ENCODE measurements at regions not wholly inside any gene's neighbourhood (a gene's known extent, or its start where the extent isn't known, plus 50 kb on each side); places are given as distances from the start of the nearest gene placed in this dataset.

DNA sequence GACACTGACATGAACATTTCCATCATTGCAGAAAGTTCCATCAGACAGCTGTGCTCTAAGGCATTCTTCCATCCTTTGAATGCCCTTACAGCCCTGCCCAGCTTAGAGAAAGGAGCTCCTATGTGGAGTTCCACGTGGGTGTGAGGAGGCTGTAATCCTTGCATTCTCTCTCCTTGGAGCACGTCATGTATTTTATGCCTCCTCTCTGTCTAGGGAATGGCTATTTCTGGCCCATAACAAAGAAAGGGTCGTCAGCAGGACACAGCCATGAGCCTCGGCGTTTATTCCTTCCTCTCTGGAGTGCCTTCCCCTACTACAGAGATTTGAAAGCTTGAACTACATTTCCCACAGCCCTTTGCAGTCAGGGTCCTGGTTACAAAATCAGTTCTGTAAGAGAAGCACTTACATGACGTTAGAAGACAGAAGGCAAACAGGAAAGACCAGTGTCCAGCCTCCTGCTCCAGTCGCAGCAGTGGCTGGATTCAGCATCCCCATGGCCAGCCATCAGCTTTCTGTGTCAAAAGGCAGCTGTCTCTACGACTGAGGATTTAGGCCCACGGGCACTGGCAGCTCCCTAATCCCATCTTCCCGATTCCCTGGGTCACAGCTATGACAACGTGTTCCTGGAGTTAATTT, 234.9 kb downstream of the TFCP2L1 start:
- no peak for DNase-seq (ENCODE audit: low spot score)
- TF ChIP-seq, protein P1, sequence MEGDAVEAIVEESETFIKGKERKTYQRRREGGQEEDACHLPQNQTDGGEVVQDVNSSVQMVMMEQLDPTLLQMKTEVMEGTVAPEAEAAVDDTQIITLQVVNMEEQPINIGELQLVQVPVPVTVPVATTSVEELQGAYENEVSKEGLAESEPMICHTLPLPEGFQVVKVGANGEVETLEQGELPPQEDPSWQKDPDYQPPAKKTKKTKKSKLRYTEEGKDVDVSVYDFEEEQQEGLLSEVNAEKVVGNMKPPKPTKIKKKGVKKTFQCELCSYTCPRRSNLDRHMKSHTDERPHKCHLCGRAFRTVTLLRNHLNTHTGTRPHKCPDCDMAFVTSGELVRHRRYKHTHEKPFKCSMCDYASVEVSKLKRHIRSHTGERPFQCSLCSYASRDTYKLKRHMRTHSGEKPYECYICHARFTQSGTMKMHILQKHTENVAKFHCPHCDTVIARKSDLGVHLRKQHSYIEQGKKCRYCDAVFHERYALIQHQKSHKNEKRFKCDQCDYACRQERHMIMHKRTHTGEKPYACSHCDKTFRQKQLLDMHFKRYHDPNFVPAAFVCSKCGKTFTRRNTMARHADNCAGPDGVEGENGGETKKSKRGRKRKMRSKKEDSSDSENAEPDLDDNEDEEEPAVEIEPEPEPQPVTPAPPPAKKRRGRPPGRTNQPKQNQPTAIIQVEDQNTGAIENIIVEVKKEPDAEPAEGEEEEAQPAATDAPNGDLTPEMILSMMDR (IDR thresholded peaks at IDR 0.05; ENCODE audit: borderline replicate concordance, control extremely low read depth, extremely low read depth, insufficient read depth, missing control alignments): no peak
- in situ Hi-C loops (cut with MboI; ENCODE audit: low sequenced_read_pairs, unreplicated experiment): no loop called here

DNA sequence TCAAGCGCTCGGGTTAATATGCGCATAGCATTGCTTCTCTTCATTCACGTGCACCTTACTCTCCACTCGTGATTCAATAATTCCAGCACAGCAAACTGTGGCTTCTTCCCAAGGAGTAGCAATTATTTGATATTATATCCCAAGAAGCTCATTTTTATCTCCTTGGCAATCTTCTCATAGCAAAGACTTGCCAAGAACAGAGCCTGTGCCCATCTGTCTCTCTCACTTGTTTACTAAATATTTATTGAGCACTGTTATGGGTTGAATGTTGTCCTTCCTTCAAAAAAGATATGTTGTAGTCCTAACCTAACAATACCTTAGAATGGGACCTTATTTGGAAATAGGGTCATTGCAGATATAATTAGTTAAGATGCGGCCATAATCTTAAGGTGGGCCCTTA, 233.7 kb downstream of the TFCP2L1 start:
- DNase-seq (ENCODE audit: low spot score): no peak
- TF ChIP-seq, protein P1 (IDR thresholded peaks at IDR 0.05; ENCODE audit: borderline replicate concordance, control extremely low read depth, extremely low read depth, insufficient read depth, missing control alignments): no peak
- in situ Hi-C loops (cut with MboI; ENCODE audit: low sequenced_read_pairs, unreplicated experiment): no loop called here

DNA sequence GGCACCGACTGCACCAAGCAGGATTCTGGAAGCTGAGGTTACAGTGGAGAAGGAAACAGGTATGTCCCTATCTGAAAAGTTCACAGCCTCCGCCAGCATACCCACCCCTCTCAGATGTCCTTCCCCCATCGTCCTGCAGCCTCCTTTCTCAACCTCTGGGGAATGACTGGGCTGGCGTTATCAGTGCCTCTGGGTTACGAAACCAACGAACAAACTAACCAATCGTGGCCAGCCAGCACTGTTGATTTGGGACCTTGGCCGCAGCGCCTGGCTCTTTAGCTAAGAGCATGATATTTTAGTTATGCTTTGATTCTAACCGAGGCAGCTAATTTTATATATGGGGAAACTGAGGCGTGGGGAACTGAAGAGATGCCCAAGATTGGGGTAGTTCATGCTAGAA, 233.0 kb downstream of the TFCP2L1 start:
- no peak for DNase-seq (ENCODE audit: low spot score)
- TF ChIP-seq, protein P1 (IDR thresholded peaks at IDR 0.05; ENCODE audit: borderline replicate concordance, control extremely low read depth, extremely low read depth, insufficient read depth, missing control alignments): no peak
- in situ Hi-C loops (cut with MboI; ENCODE audit: low sequenced_read_pairs, unreplicated experiment): no loop called here

DNA sequence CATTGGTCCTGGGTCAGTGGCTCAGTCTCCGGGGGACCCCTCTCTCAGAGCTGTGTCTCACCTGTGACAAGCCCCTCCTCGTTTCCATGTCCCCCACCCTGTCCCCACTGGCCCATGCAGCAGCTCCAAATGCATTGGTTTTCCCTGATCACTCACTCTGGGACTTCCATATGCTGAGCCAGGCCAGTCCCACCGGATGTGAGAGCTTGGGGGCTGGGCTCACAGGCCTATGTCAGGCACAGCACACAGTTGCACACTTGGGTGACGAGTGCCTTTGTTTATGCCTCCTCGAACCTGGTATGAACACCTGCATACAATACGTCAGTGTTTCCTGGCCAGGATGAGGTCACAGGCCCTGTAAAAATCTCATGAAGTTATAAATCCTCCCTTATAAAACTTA, 232.5 kb downstream of the TFCP2L1 start:
- DNase-seq (ENCODE audit: low spot score): no peak
- TF ChIP-seq, protein P1 (IDR thresholded peaks at IDR 0.05; ENCODE audit: borderline replicate concordance, control extremely low read depth, extremely low read depth, insufficient read depth, missing control alignments): no peak
- in situ Hi-C loops (cut with MboI; ENCODE audit: low sequenced_read_pairs, unreplicated experiment): no loop called here

DNA sequence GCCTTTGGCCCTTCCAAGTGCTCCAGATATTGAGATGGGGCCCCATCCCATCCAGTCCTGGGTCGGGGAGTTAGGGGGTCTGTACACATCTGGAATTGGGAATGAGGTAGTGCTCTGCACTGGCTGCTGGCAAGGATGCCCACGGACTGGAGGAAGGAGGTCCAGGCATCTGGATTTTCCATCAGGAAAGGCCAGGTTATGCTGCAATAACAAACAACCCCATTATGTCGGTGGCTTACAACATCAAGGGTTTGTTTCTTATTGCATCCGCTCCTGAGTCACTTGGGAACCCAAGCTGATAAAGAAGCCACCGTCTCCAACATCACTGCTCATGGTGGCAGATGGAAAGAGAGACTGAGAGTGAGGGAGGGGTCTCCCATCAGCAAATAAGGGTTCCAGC, 229.9 kb downstream of the TFCP2L1 start:
- no peak for DNase-seq (ENCODE audit: low spot score)
- in situ Hi-C loops (cut with MboI; ENCODE audit: low sequenced_read_pairs, unreplicated experiment): no loop called here
- TF ChIP-seq, protein P1 (IDR thresholded peaks at IDR 0.05; ENCODE audit: borderline replicate concordance, control extremely low read depth, extremely low read depth, insufficient read depth, missing control alignments): no peak

DNA sequence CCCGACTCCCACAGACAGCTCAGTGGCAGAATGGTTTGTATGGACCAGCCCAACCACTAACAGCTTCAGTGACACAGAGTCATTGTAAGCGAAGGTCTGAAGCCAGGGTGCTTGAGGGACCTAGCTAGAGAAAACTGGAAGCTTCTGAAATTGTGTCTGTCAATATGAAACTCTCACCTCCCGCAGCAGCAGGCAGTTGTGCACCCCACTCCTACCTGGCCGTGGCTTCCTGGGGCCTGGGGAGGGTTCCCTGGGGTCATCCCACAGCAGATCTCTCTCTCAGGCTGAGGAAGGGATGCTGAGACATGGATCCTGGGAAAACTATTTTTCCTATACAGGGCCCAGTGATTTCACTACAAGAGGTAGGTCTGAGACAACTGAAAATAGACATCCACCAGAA, 229.5 kb downstream of the TFCP2L1 start:
- DNase-seq (ENCODE audit: low spot score): no peak
- TF ChIP-seq, protein P1 (IDR thresholded peaks at IDR 0.05; ENCODE audit: borderline replicate concordance, control extremely low read depth, extremely low read depth, insufficient read depth, missing control alignments): no peak
- in situ Hi-C loops (cut with MboI; ENCODE audit: low sequenced_read_pairs, unreplicated experiment): no loop called here
